ENCODE measurements at regions not wholly inside any gene's neighbourhood (a gene's known extent, or its start where the extent isn't known, plus 50 kb on each side); places are given as distances from the start of the nearest gene placed in this dataset.

- FAIRE-seq (no peak), ATAC-seq (no peak), DNase-seq (ENCODE audit: extremely low read depth in 1 of 4, low spot score in 3 of 4) (no peak)
- Histone ChIP-seq H3K9me1 (ENCODE audit: control insufficient read depth, insufficient read depth, low read length) (no peaks in the 10 kb centered on the region), H3K4me1 (replicated peaks in 1 of 2; ENCODE audit: control insufficient read depth in 2 of 2, insufficient read depth in 2 of 2, low read length in 2 of 2) (no peaks in the 10 kb centered on the region), H2AFZ (ENCODE audit: low read depth, low read length) (no peak overlapping the region), H3K4me2 (ENCODE audit: insufficient read depth, low read length) (no peak overlapping the region), H3K27ac (ENCODE audit: extremely low read depth, low read depth, low read length) (no peak overlapping the region), H3K9ac (ENCODE audit: insufficient read depth in 1 of 2, low read depth in 2 of 2, low read length in 2 of 2) (no peak overlapping the region), H3K79me2 (ENCODE audit: control insufficient read depth, insufficient read depth, low read length) (no peaks in the 10 kb centered on the region), H3K27me3 (ENCODE audit: control insufficient read depth in 2 of 2, insufficient read depth in 2 of 2, low read length in 2 of 2) (no peaks in the 10 kb centered on the region), H3K9me3 (replicated peaks; ENCODE audit: control insufficient read depth, insufficient read depth, low read depth, low read length) (no peaks in the 10 kb centered on the region), H4K20me1 (replicated peaks; ENCODE audit: control insufficient read depth, insufficient read depth, low read length) (no peaks in the 10 kb centered on the region), H3K4me3 (no peak overlapping the region), H3K36me3 (ENCODE audit: control insufficient read depth, insufficient read depth, low read length) (no peaks in the 10 kb centered on the region)
- 27% methylated on average over 1 of the region's 1 CpG for WGBS (ENCODE audit: insufficient coverage, low coverage, missing lambda C conversion rate)
- no peak for TF ChIP-seq CGGBP1 (CRISPR knock-in tag; IDR thresholded peaks at IDR 0.05)
- TF ChIP-seq, protein P1, sequence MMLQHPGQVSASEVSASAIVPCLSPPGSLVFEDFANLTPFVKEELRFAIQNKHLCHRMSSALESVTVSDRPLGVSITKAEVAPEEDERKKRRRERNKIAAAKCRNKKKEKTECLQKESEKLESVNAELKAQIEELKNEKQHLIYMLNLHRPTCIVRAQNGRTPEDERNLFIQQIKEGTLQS (IDR thresholded peaks at IDR 0.05), result no peak
- TF ChIP-seq, protein P1 (CRISPR knock-in tag; conservative IDR thresholded peaks at IDR 0.05), result no peak
- TF ChIP-seq ZNF174 (CRISPR knock-in tag; IDR thresholded peaks at IDR 0.05), result no peak
- TF ChIP-seq NFYB (IDR thresholded peaks at IDR 0.05; ENCODE audit: extremely low read depth, insufficient read length), result no peak
- TF ChIP-seq MXI1 (IDR thresholded peaks at IDR 0.05; ENCODE audit: low read depth, low read length), result no peak
- no peak for TF ChIP-seq TCF15 (CRISPR knock-in tag; IDR thresholded peaks at IDR 0.05)
- TF ChIP-seq ETV5 (CRISPR knock-in tag; IDR thresholded peaks at IDR 0.05; ENCODE audit: low read depth), result no peak
- TF ChIP-seq GTF3C2 (IDR thresholded peaks at IDR 0.05; ENCODE audit: borderline replicate concordance, extremely low read depth, insufficient read length), result no peak
- TF ChIP-seq ERF (CRISPR knock-in tag; IDR thresholded peaks at IDR 0.05), result no peak
- POLR2A ChIA-PET, result no interaction called here
- in situ Hi-C loops (cut with MboI), result no loop called here
- intact Hi-C loops (cut with micrococcal nuclease), result no loop called here
- CTCF ChIA-PET (ENCODE audit: low intra/inter-chr PET ratio), result no interaction called here
- BruUV-seq (replicated peaks), result no TSS peak
Measured at GRCh38 chr15:36186376-36186775, 393.1 kb upstream of the CDIN1 start.
